Neuronal stem cell (in vitro differentiated cells): ENCODE measurements at regions not wholly inside any gene's neighbourhood (a gene's known extent, or its start where the extent isn't known, plus 50 kb on each side); places are given as distances from the start of the nearest gene placed in this dataset.

Experiments used
- DNase-seq: peaks from one replicate; pipeline ENCODE4 v3.0.0-alpha.2; 2013; ENCODE audit warnings: low spot score
- H2AFZ ChIP-seq: one replicate; pipeline ENCODE4 v1.6.1; 2013; ENCODE audit warnings: mild to moderate bottlenecking, low read length, inconsistent platforms
- H2AK5ac ChIP-seq: 2 replicates; pipeline ENCODE4 v1.6.1; 2013; ENCODE audit warnings: low read depth, mild to moderate bottlenecking, inconsistent platforms, low read length, moderate library complexity, mixed read lengths
- H2BK120ac ChIP-seq: 2 replicates; pipeline ENCODE4 v1.6.1; 2013; ENCODE audit warnings: low read depth, mild to moderate bottlenecking, inconsistent platforms, low read length, moderate library complexity, mixed read lengths
- H2BK12ac ChIP-seq: one replicate; pipeline ENCODE4 v1.6.1; 2013; ENCODE audit warnings: low read length, inconsistent platforms
- H2BK15ac ChIP-seq: 2 replicates; pipeline ENCODE4 v1.6.1; 2013; ENCODE audit warnings: mild to moderate bottlenecking, low read length, inconsistent platforms, mixed read lengths
- H2BK5ac ChIP-seq: one replicate; pipeline ENCODE4 v1.6.1; 2013; ENCODE audit warnings: inconsistent platforms, mild to moderate bottlenecking, low read length, moderate library complexity
- H3K14ac ChIP-seq: one replicate; pipeline ENCODE4 v1.6.1; 2013; ENCODE audit warnings: low read length, inconsistent platforms
- H3K18ac ChIP-seq: 2 replicates; pipeline ENCODE4 v1.6.1; 2013; ENCODE audit warnings: low read length, inconsistent platforms
- H3K23ac ChIP-seq: 2 replicates; pipeline ENCODE4 v1.6.1; 2013; ENCODE audit warnings: low read depth, mild to moderate bottlenecking, mixed read lengths, low read length, inconsistent platforms; ENCODE audit not compliant: poor library complexity
- H3K27ac ChIP-seq: replicated peaks from 3 replicates; pipeline ENCODE4 v1.5.1; 2013; ENCODE audit warnings: low read length, inconsistent platforms
- H3K27me3 ChIP-seq, 3 experiments: 2 replicates each; pipeline ENCODE4 v1.6.1; 2013; ENCODE audit warnings: low read length in 3 of 3, mild to moderate bottlenecking in 2 of 3, inconsistent platforms in 1 of 3, low read depth in 1 of 3, mixed read lengths in 1 of 3, moderate library complexity in 1 of 3; ENCODE audit not compliant: control insufficient read depth in 3 of 3, insufficient read depth in 3 of 3
- H3K36me3 ChIP-seq, 2 donors: replicated peaks in 1 of 2; 2 replicates each; pipeline ENCODE4 v1.6.1; 2013; ENCODE audit warnings: low read length in 2 of 2; ENCODE audit not compliant: control insufficient read depth in 2 of 2, insufficient read depth in 2 of 2
- H3K4ac ChIP-seq: 2 replicates; pipeline ENCODE4 v1.6.1; 2013; ENCODE audit warnings: inconsistent platforms, mild to moderate bottlenecking, low read length, moderate library complexity
- H3K4me1 ChIP-seq, 2 donors: 1 replicate in 1 of 2; 2 replicates in 1 of 2; pipeline ENCODE4 v1.6.1; 2013; ENCODE audit warnings: low read length in 2 of 2, low read depth in 1 of 2; ENCODE audit not compliant: control insufficient read depth in 2 of 2, insufficient read depth in 1 of 2
- H3K4me2 ChIP-seq: one replicate; pipeline ENCODE4 v1.6.1; 2013; ENCODE audit warnings: mild to moderate bottlenecking, low read length, inconsistent platforms; ENCODE audit not compliant: insufficient read depth, poor library complexity, severe bottlenecking
- H3K4me3 ChIP-seq, 2 donors: 2 replicates each; pipeline ENCODE4 v1.5.1; 2013; ENCODE audit warnings: low read length in 2 of 2, mild to moderate bottlenecking in 2 of 2, inconsistent platforms in 1 of 2, moderate library complexity in 1 of 2
- H3K79me1 ChIP-seq: one replicate; pipeline ENCODE4 v1.6.1; 2013; ENCODE audit warnings: low read depth, mild to moderate bottlenecking, inconsistent platforms, low read length, moderate library complexity
- H3K9ac ChIP-seq: one replicate; pipeline ENCODE4 v1.6.1; 2013; ENCODE audit warnings: mild to moderate bottlenecking, low read depth, low read length, inconsistent platforms; ENCODE audit not compliant: poor library complexity
- H3K9me3 ChIP-seq, 2 donors: replicated peaks in 1 of 2; 2 replicates each; pipeline versions ENCODE3 to v1.6.1; 2013; ENCODE audit warnings: low read length in 2 of 2, mild to moderate bottlenecking in 2 of 2, inconsistent platforms in 1 of 2, low read depth in 1 of 2, mixed read lengths in 1 of 2, moderate library complexity in 1 of 2; ENCODE audit not compliant: control insufficient read depth in 2 of 2, insufficient read depth in 1 of 2
- H4K8ac ChIP-seq: one replicate; pipeline ENCODE4 v1.6.1; 2013; ENCODE audit warnings: low read depth, mild to moderate bottlenecking, inconsistent platforms, low read length, moderate library complexity
- H4K91ac ChIP-seq: one replicate; pipeline ENCODE4 v1.6.1; 2013; ENCODE audit warnings: low read length, low read depth, mild to moderate bottlenecking, inconsistent platforms; ENCODE audit not compliant: poor library complexity
- WGBS, 2 donors: extraction: QIAGEN DNeasy Blood & Tissue Kit; methylation state at CpG; one replicate each; pipeline ENCODE4 v1.1.7; 2013; ENCODE audit warnings: missing lambda C conversion rate in 2 of 2, mixed read lengths in 1 of 2; ENCODE audit not compliant: insufficient read length in 2 of 2, insufficient replicate concordance in 1 of 2; ENCODE audit errors: extremely low coverage in 2 of 2; 5-methylcytosine and 5-hydroxymethylcytosine counted together

DNA sequence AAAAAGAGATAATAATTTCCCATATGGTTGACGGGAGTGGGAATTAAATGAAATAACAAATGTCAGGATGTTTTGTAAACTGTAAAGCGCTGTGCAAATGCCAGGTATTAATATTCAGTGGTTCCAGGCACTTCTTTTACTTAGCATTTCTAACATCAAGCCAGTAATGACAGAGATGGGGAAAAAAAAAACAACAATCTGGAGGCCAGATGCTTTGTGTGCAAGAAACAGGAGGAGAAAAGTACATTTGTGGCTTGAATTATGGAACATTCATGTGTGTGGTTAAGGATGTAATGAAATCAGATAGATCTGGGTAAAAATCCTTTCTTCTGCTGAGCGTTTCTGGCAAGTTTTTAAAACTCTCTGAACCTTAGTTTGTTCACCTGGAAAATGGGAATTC, 509.6 kb downstream of the FUT8 start:
- Histone ChIP-seq H3K4me2 (no peak overlapping the region), H3K14ac (no peak overlapping the region), H2AK5ac (no peak overlapping the region), H3K9ac (no peak overlapping the region), H2BK5ac (no peak overlapping the region), H3K27me3 (peaks cover 0 to 2% (median 0%) of the 10 kb centered on the region in 3 experiments), H4K91ac (no peak overlapping the region), H3K79me1 (no peaks in the 10 kb centered on the region), H2BK15ac (no peak overlapping the region), H3K18ac (no peak overlapping the region), H2BK120ac (no peak overlapping the region), H3K4me3 (no peak overlapping the region), H3K4ac (no peak overlapping the region), H2AFZ (no peak overlapping the region), H4K8ac (no peak overlapping the region), H3K27ac (no peak overlapping the region), H3K4me1 (peaks cover 0 to 2% of the 10 kb centered on the region in 2 donors), H3K23ac (no peak overlapping the region), H2BK12ac (no peak overlapping the region), H3K9me3 (no peaks in the 10 kb centered on the region), H3K36me3 (no peaks in the 10 kb centered on the region)
- DNase-seq: no peak
- no CpG with 5 or more reads among the region's 3 CpGs for WGBS, 2 donors

DNA sequence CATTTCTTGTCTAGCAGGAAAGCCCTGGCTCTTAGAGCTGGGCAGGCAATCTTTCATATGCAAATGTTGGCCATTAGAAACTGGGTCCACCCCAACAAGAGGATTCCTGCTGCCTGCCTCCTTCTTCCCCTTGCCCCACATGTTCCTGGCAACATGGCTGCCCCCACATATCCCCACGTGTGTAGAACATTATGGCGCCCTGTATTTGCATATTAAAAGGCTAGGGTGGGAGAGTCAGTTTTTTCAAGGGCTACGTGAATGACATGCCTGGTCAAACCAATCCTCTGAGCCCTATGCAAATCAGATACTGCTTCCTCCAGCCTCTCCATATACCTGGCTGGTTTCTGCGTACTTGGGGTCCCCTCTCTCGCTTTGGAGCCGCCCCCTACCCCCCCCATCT, 514.0 kb downstream of the FUT8 start:
- no peak overlapping the region for H3K4me3 ChIP-seq
- H3K4me1 ChIP-seq: peaks cover 0 to 8% of the 10 kb centered on the region in 2 donors
- no peaks in the 10 kb centered on the region for H3K9me3 ChIP-seq
- H3K79me1 ChIP-seq: no peaks in the 10 kb centered on the region
- H3K27me3 ChIP-seq: peaks cover 0 to 2% (median 0%) of the 10 kb centered on the region in 3 experiments
- H2BK120ac ChIP-seq: no peak overlapping the region
- no peak overlapping the region for H4K8ac ChIP-seq
- H3K36me3 ChIP-seq: no peaks in the 10 kb centered on the region
- no peak overlapping the region for H3K4me2 ChIP-seq
- no peak overlapping the region for H2AK5ac ChIP-seq
- no peak overlapping the region for H2BK15ac ChIP-seq
- no peak overlapping the region for H3K9ac ChIP-seq
- no peak for DNase-seq
- no peak overlapping the region for H3K23ac ChIP-seq
- H3K27ac ChIP-seq: no peak overlapping the region
- H2BK12ac ChIP-seq: no peak overlapping the region
- H2BK5ac ChIP-seq: no peak overlapping the region
- no CpG with 5 or more reads among the region's 6 CpGs for WGBS, 2 donors
- no peak overlapping the region for H4K91ac ChIP-seq
- H3K14ac ChIP-seq: no peak overlapping the region
- no peak overlapping the region for H3K4ac ChIP-seq
- H2AFZ ChIP-seq: peak overlapping the region; percentile 43
- no peak overlapping the region for H3K18ac ChIP-seq

DNA sequence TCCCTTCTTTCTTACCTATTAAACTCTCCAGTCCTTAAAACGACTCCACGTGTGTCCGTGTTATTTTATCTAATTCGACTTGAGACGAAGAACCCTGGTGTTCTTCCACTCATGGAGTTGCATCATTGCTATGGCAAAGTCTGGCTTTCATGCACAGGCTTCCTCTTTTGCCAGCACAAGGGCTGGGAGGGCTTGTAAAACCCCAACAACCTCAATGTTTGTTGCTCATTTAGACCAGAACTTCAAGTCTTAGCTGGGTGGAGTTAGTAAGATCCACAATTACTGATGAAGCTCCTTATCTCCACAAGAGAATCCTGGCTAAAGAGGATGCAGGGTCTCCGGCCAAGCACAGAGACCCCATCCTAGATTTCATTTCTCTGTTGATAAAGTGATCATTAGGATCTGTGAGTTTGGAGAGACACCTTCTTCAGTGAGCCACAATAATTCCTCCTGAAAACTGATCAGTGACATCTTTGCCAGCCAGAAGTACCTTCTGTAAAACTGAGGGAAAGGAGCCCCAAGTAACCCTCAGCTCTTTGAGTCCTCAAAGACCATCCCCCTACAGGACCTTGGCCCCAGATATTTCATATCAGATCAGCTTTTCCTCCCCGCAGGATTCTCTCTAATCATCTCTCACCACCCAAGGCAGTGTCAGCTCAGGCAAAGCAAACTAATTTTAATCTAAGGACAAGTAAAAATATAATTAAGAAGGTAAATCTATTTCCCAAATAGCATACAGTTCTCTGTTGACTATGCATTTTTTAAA, 514.6 kb downstream of the FUT8 start:
- no peak overlapping the region for H2BK12ac ChIP-seq

DNA sequence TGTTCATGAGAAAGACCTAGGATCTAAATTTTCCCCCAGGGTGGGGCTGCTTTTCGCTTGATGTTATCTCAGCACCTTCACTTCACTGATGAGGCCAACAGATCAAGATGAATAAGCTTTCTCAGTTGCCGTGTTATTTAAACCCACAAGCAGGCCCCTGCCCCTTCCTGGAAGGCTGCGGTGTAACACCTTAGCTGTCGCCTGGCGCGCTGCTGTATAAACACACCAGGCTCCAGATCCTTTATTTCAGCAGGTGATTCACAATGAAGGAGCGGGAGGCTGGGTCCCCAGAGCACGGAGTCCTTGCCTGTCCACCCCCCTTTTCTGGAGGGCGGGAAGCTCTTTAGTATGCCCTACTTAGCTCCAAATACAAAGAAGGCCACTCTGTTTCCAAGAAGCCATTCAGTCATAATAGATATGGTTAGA, 515.4 kb downstream of the FUT8 start:
- no peak overlapping the region for H3K4ac ChIP-seq
- H3K9me3 ChIP-seq: no peaks in the 10 kb centered on the region
- DNase-seq: no peak
- H3K23ac ChIP-seq: no peak overlapping the region
- no peak overlapping the region for H3K4me3 ChIP-seq
- no peaks in the 10 kb centered on the region for H3K79me1 ChIP-seq
- H2BK15ac ChIP-seq: no peak overlapping the region
- no peak overlapping the region for H2BK120ac ChIP-seq
- no peak overlapping the region for H3K14ac ChIP-seq
- H2AK5ac ChIP-seq: no peak overlapping the region
- H3K9ac ChIP-seq: no peak overlapping the region
- no peak overlapping the region for H2BK5ac ChIP-seq
- H4K8ac ChIP-seq: no peak overlapping the region
- no CpG with 5 or more reads among the region's 9 CpGs for WGBS, 2 donors
- H3K36me3 ChIP-seq: no peaks in the 10 kb centered on the region
- H3K27me3 ChIP-seq: peaks cover 0 to 2% (median 0%) of the 10 kb centered on the region in 3 experiments
- H3K4me2 ChIP-seq: no peak overlapping the region
- no peak overlapping the region for H3K27ac ChIP-seq
- peaks cover 0 to 8% of the 10 kb centered on the region in 2 donors for H3K4me1 ChIP-seq
- no peak overlapping the region for H2BK12ac ChIP-seq
- H4K91ac ChIP-seq: no peak overlapping the region
- H2AFZ ChIP-seq: peak overlapping the region; percentile 21
- no peak overlapping the region for H3K18ac ChIP-seq

More for the DNA sequence above, 514.6 kb downstream of the FUT8 start:
- Histone ChIP-seq H4K91ac (no peak overlapping the region), H4K8ac (no peak overlapping the region), H2BK15ac (no peak overlapping the region), H2AFZ (peak overlapping the region; percentile 43), H3K4me3 (no peak overlapping the region), H3K36me3 (no peaks in the 10 kb centered on the region), H3K4me2 (no peak overlapping the region), H2BK120ac (no peak overlapping the region), H3K4ac (no peak overlapping the region), H3K23ac (no peak overlapping the region), H2BK5ac (no peak overlapping the region), H3K14ac (no peak overlapping the region), H3K18ac (no peak overlapping the region), H3K9me3 (no peaks in the 10 kb centered on the region), H3K9ac (no peak overlapping the region), H2AK5ac (no peak overlapping the region), H3K27ac (no peak overlapping the region), H3K4me1 (peaks cover 0 to 8% of the 10 kb centered on the region in 2 donors), H3K27me3 (peaks cover 0 to 2% (median 0%) of the 10 kb centered on the region in 3 experiments), H3K79me1 (no peaks in the 10 kb centered on the region)
- no CpG with 5 or more reads among the region's 7 CpGs for whole genome bisulfite sequencing, 2 donors
- DNase-seq: no peak
